Breast epithelium (tissue), 4 donors: ENCODE measurements at regions not wholly inside any gene's neighbourhood (a gene's known extent, or its start where the extent isn't known, plus 50 kb on each side); places are given as distances from the start of the nearest gene placed in this dataset.

ENCODE experiments used
- DNase-seq, 2 donors: peaks; one replicate each; pipeline ENCODE4 v3.0.0-alpha.2; 2019; ENCODE audit warnings: low spot score in 2 of 2
- H3K27ac ChIP-seq, 2 donors: fragments of 200-600 bp; sonication (generic) in 1 of 2; one replicate each; pipeline ENCODE4 v1.5.1; 2016 to 2019; ENCODE audit warnings: mild to moderate bottlenecking in 1 of 2
- H3K27me3 ChIP-seq, 2 donors: fragments of 200-600 bp; sonication (generic) in 1 of 2; one replicate each; pipeline versions ENCODE4 v1.5.1 to v1.6.0; 2017 to 2019; ENCODE audit warnings: control low read depth in 1 of 2, mild to moderate bottlenecking in 1 of 2
- H3K36me3 ChIP-seq: fragments of 200-600 bp; one replicate; pipeline ENCODE4 v1.5.1; 2019
- H3K4me1 ChIP-seq, 2 donors: fragments of 200-600 bp; sonication (generic); one replicate each; pipeline ENCODE4 v1.5.1; 2016 to 2019; ENCODE audit warnings: control low read depth in 1 of 2
- H3K4me3 ChIP-seq, 3 donors: fragments of 200-600 bp; sonication (generic); 1 replicate in 2 of 3; 2 replicates in 1 of 3; pipeline ENCODE4 v1.5.1; 2016 to 2019; ENCODE audit warnings: mild to moderate bottlenecking in 3 of 3, moderate library complexity in 2 of 3
- H3K9me3 ChIP-seq, 2 donors: fragments of 200-600 bp; sonication (generic) in 1 of 2; one replicate each; pipeline ENCODE4 v1.5.1; 2016 to 2019; ENCODE audit warnings: control low read depth in 1 of 2
- CTCF ChIP-seq, 3 donors: fragments of 450-650 bp; IDR thresholded peaks; one replicate each; pipeline ENCODE4 v1.5.1; 2016 to 2017; ENCODE audit warnings: antibody characterized with exemption in 3 of 3, mild to moderate bottlenecking in 3 of 3, moderate library complexity in 3 of 3
- POLR2A ChIP-seq: fragments of 450-650 bp; IDR thresholded peaks from one replicate; pipeline ENCODE4 v1.6.1; 2016; ENCODE audit warnings: antibody characterized with exemption, mild to moderate bottlenecking, moderate library complexity
- POLR2AphosphoS5 ChIP-seq, 3 donors: sonication (generic); formaldehyde crosslinking; IDR thresholded peaks; one replicate each; pipeline ENCODE4 v1.6.1; 2017; ENCODE audit warnings: antibody characterized with exemption in 3 of 3
- intact Hi-C: fragments of 100-400 bp; cut with DNase I; formaldehyde crosslinking; loops from one replicate; pipeline ENCODE4 v1.15.1; 2023; ENCODE audit warnings: low total_unique reads

DNA sequence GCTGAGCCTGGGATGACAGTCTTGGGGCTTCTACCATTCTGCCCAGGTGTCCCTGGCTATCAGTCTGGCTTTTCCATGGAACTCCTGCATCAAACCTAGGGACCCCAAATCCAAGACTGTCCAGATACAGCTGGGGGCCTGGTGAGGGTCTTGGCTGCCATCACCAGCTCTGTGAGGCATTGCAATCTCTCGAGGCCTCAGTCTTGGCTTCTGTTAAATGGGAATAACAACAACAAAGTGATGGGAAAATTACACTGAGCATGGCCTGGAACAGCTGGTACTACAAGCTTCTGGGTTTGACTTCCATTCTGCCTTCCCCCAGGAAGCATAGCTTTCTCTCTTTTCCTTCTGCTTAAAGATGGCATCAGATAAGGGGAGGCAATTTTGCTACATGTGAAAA, 50.0 kb upstream of the LCTL start:
- H3K27ac ChIP-seq, result no peak overlapping the region
- DNase-seq, result no peak
- H3K36me3 ChIP-seq, result no peaks in the 10 kb centered on the region
- TF ChIP-seq POLR2A (no peak), CTCF (IDR thresholded peaks at IDR 0.05) (no peak)
- no peaks in the 10 kb centered on the region for H3K4me1 ChIP-seq
- intact Hi-C loops, result no loop called here
- H3K4me3 ChIP-seq, result no peak overlapping the region
- no peaks in the 10 kb centered on the region for H3K27me3 ChIP-seq
- no peaks in the 10 kb centered on the region for H3K9me3 ChIP-seq

- Histone ChIP-seq H3K4me1 (no peaks in the 10 kb centered on the region), H3K36me3 (no peaks in the 10 kb centered on the region), H3K4me3 (no peak overlapping the region), H3K9me3 (no peaks in the 10 kb centered on the region), H3K27me3 (peaks cover 0 to 9% of the 10 kb centered on the region in 2 donors), H3K27ac (peak overlapping the region; percentile 74 to 78)
- TF ChIP-seq POLR2AphosphoS5 (IDR thresholded peaks at IDR 0.05) (peak in 1 of 3 donors; percentile 31), POLR2A (no peak)
- intact Hi-C loops, result no loop called here
- peak in 1 of 2 donors; percentile 46 for DNase-seq
Measured at GRCh38 chr15:66617137-66618090, 51.6 kb upstream of the LCTL start.

DNA sequence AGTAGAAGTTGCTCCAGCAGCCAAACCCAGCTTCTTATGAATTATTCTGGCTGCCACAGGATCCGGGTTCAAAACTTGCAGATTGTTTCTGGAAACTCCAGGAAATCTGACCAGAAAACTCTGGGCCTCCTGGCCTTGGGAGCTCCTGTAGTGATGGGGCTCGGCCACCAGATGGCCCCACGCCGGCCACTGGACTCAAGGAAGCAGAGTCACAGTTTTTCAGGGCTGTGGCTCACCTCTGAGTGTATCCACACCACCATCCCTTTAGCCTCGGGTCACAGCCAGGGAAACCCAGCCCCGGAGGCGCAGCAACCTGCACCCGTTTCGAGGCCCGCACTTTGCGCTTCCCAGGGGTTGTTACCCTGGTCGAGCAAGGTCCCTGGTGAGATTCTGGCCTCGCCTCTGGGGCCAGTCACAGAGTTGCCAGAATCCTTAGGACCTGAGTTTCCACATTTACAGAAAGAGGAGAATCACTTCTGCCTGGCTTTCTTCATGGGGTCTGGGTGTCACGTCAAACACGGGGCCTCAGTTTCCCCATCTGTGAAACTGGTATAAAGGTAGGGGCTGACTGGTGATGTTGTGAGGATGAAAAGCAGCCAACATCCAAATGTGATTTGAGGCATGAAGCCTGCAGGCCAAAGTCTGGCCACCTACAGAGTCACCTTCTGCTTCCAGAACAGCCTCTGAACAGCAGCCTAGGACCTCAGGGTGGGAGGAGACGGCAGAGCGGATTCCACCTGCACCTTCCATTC, 53.5 kb upstream of the LCTL start:
- Histone ChIP-seq H3K4me3 (no peak overlapping the region), H3K4me1 (no peaks in the 10 kb centered on the region), H3K27ac (no peak overlapping the region), H3K9me3 (no peaks in the 10 kb centered on the region), H3K36me3 (no peaks in the 10 kb centered on the region), H3K27me3 (peaks cover 0 to 9% of the 10 kb centered on the region in 2 donors)
- peak; percentile 66 to 77 for DNase-seq
- intact Hi-C loops, result no loop called here
- TF ChIP-seq CTCF (IDR thresholded peaks at IDR 0.05) (peak; percentile 69 to 93 (median 86)), POLR2A (no peak), POLR2AphosphoS5 (IDR thresholded peaks at IDR 0.05) (no peak)

DNA sequence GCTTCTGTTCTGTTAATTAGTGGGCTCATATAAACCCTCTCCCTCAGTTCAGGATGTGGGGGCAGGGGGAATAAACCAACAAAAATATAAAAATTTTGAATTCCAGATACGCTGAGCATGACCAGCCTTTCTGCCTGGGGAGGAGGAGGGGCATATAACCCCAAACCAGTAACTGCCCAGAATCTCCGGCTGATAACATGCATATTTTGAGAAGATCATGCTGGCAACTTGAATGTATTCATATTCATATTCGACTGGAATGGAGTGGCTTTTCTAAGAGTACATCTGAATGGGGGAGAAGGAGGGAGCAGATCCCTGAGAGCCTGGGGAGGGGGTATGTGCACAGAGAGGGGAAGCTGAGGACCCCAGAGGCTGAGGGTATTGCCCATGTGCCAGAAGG, 54.5 kb upstream of the LCTL start:
- H3K36me3 ChIP-seq, result no peaks in the 10 kb centered on the region
- H3K27me3 ChIP-seq, result peaks cover 0 to 9% of the 10 kb centered on the region in 2 donors
- no peaks in the 10 kb centered on the region for H3K9me3 ChIP-seq
- DNase-seq, result no peak
- intact Hi-C loops, result loop anchor here (10.0 kb wide), 1 partner anchor 154 kb away; no protein-coding TSS in a partner anchor
- TF ChIP-seq POLR2AphosphoS5 (IDR thresholded peaks at IDR 0.05) (no peak), CTCF (IDR thresholded peaks at IDR 0.05) (no peak), POLR2A (no peak)
- H3K27ac ChIP-seq, result no peak overlapping the region
- H3K4me3 ChIP-seq, result no peak overlapping the region
- no peaks in the 10 kb centered on the region for H3K4me1 ChIP-seq

DNA sequence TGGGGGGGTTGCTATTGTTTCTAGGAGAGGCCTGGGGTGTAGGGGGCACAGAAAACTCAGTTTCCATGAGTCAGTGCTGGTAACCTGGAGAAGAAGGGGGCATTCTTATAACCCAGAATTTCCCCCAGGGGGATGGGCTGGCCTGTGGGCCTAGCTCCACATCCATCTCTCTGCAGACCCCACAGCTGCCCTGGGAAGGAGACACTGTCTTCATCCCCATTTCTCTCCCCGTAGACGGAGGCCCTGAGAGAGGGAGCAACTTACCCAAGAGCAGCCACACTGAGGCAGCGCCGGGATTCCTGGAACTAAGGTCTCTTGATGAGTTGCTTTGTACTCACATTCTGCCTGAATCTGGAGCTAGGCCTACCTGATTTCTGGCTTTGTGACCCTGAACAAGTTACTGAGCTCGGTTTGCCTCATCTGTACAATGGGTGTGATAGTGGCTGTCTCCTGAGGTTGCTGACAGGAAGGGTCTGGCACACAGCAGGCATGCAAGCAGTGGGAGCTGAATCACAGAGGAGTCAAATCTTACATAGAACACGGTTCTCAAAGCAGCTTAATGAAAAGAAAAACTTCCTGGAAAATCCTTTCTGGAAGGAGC, 55.0 kb upstream of the LCTL start:
- intact Hi-C loops, result loop anchor here (10.0 kb wide), 1 partner anchor 154 kb away; no protein-coding TSS in a partner anchor
- H3K27ac ChIP-seq, result no peak overlapping the region

More for the DNA sequence above, 55.0 kb upstream of the LCTL start:
- Histone ChIP-seq H3K9me3 (no peaks in the 10 kb centered on the region), H3K36me3 (no peaks in the 10 kb centered on the region), H3K4me3 (no peak overlapping the region), H3K4me1 (no peaks in the 10 kb centered on the region), H3K27me3 (peaks cover 0 to 9% of the 10 kb centered on the region in 2 donors)
- TF ChIP-seq POLR2AphosphoS5 (IDR thresholded peaks at IDR 0.05) (no peak), POLR2A (no peak), CTCF (IDR thresholded peaks at IDR 0.05) (no peak)
- no peak for DNase-seq
